Tibial nerve (tissue), 4 donors: ENCODE measurements at regions not wholly inside any gene's neighbourhood (a gene's known extent, or its start where the extent isn't known, plus 50 kb on each side); places are given as distances from the start of the nearest gene placed in this dataset.
"Not testable (repeated sequence)": the region's sequence is repeated elsewhere in the genome, so short reads cannot be mapped to it uniquely, and the experiment has no call there.

Experiments used
- CTCF ChIP-seq, 5 experiments: fragments of 200-600 bp in 3 of 5; fragments of 450-650 bp in 2 of 5; sonication (generic) in 3 of 5; IDR thresholded peaks; one replicate each; pipeline ENCODE4 v1.5.1; 2016 to 2019; ENCODE audit warnings: antibody characterized with exemption in 5 of 5, mild to moderate bottlenecking in 3 of 5, moderate library complexity in 2 of 5
- EP300 ChIP-seq, 2 donors: sonication (generic); formaldehyde crosslinking; IDR thresholded peaks; one replicate each; pipeline ENCODE4 v1.6.1; 2017; ENCODE audit warnings: antibody characterized with exemption in 2 of 2, mild to moderate bottlenecking in 1 of 2
- POLR2A ChIP-seq, 2 donors: fragments of 450-650 bp; IDR thresholded peaks; one replicate each; pipeline ENCODE4 v1.6.1; 2017; ENCODE audit warnings: antibody characterized with exemption in 2 of 2, mild to moderate bottlenecking in 2 of 2, moderate library complexity in 2 of 2

- not testable (repeated sequence) for TF ChIP-seq CTCF, POLR2A, EP300 (IDR thresholded peaks at IDR 0.05)
These were observed 91.4 kb upstream of the HMGXB4 start for GRCh38 chr22:35165896-35166295.
